Breast epithelium (tissue), 4 donors: ENCODE measurements at regions not wholly inside any gene's neighbourhood (a gene's known extent, or its start where the extent isn't known, plus 50 kb on each side); places are given as distances from the start of the nearest gene placed in this dataset.

Experiments used
- DNase-seq, 2 donors: peaks; one replicate each; pipeline ENCODE4 v3.0.0-alpha.2; 2019; ENCODE audit warnings: low spot score in 2 of 2
- H3K27ac ChIP-seq, 2 donors: fragments of 200-600 bp; sonication (generic) in 1 of 2; one replicate each; pipeline ENCODE4 v1.5.1; 2016 to 2019; ENCODE audit warnings: mild to moderate bottlenecking in 1 of 2
- H3K27me3 ChIP-seq, 2 donors: fragments of 200-600 bp; sonication (generic) in 1 of 2; one replicate each; pipeline versions ENCODE4 v1.5.1 to v1.6.0; 2017 to 2019; ENCODE audit warnings: control low read depth in 1 of 2, mild to moderate bottlenecking in 1 of 2
- H3K36me3 ChIP-seq: fragments of 200-600 bp; one replicate; pipeline ENCODE4 v1.5.1; 2019
- H3K4me1 ChIP-seq, 2 donors: fragments of 200-600 bp; sonication (generic); one replicate each; pipeline ENCODE4 v1.5.1; 2016 to 2019; ENCODE audit warnings: control low read depth in 1 of 2
- H3K4me3 ChIP-seq, 3 donors: fragments of 200-600 bp; sonication (generic); 1 replicate in 2 of 3; 2 replicates in 1 of 3; pipeline ENCODE4 v1.5.1; 2016 to 2019; ENCODE audit warnings: mild to moderate bottlenecking in 3 of 3, moderate library complexity in 2 of 3
- H3K9me3 ChIP-seq, 2 donors: fragments of 200-600 bp; sonication (generic) in 1 of 2; one replicate each; pipeline ENCODE4 v1.5.1; 2016 to 2019; ENCODE audit warnings: control low read depth in 1 of 2
- CTCF ChIP-seq, 3 donors: fragments of 450-650 bp; IDR thresholded peaks; one replicate each; pipeline ENCODE4 v1.5.1; 2016 to 2017; ENCODE audit warnings: antibody characterized with exemption in 3 of 3, mild to moderate bottlenecking in 3 of 3, moderate library complexity in 3 of 3
- POLR2A ChIP-seq: fragments of 450-650 bp; IDR thresholded peaks from one replicate; pipeline ENCODE4 v1.6.1; 2016; ENCODE audit warnings: antibody characterized with exemption, mild to moderate bottlenecking, moderate library complexity
- POLR2AphosphoS5 ChIP-seq, 3 donors: sonication (generic); formaldehyde crosslinking; IDR thresholded peaks; one replicate each; pipeline ENCODE4 v1.6.1; 2017; ENCODE audit warnings: antibody characterized with exemption in 3 of 3
- intact Hi-C: fragments of 100-400 bp; cut with DNase I; formaldehyde crosslinking; loops from one replicate; pipeline ENCODE4 v1.15.1; 2023; ENCODE audit warnings: low total_unique reads

DNA sequence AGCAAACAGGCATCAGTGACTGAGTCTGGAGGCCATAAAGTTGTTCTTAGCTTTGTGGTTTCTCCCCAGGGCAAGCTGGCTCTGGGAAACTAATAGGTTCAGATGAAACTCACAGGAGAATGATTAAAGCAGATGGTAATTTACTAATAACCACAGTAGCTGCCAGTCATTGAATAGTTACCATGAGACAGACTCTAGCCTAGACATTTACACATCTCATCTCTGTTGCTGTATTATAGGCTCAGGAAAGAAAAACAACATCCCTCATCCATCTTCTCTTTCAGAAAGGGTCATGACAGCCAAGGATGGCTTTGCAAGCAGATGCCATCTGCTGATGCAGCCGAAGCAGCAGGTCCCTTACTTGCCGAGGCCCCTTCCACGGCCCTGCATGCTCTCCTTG, 314.0 kb upstream of the ID2 start:
- Histone ChIP-seq H3K36me3 (no peaks in the 10 kb centered on the region), H3K4me1 (no peaks in the 10 kb centered on the region), H3K27ac (no peak overlapping the region), H3K9me3 (no peaks in the 10 kb centered on the region), H3K27me3 (no peaks in the 10 kb centered on the region), H3K4me3 (no peak overlapping the region)
- DNase-seq = no peak
- intact Hi-C loops = no loop called here
- TF ChIP-seq POLR2A (no peak), CTCF (IDR thresholded peaks at IDR 0.05) (no peak), POLR2AphosphoS5 (IDR thresholded peaks at IDR 0.05) (no peak)

DNA sequence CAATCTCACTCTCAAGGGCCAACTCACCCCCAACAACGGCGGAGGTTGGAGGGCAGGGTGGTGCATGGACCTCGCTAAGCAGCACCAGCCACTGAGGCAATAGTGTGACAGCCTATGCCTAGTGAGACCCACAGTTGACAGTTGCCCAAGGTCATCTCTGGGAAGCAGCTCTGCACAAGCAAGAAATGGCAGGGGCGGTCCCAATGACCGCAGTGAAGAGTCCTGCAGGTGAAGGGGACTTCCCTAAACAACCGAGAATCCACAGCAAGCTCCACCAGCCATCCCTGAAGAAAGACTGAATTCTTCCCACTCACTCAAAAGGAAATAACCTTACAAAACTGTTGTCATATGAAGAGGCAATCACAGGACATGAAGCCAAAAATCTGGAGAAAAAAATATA, 313.4 kb upstream of the ID2 start:
- H3K27me3 ChIP-seq = no peaks in the 10 kb centered on the region
- H3K9me3 ChIP-seq = no peaks in the 10 kb centered on the region
- intact Hi-C loops = no loop called here
- H3K27ac ChIP-seq = no peak overlapping the region
- no peaks in the 10 kb centered on the region for H3K4me1 ChIP-seq
- H3K4me3 ChIP-seq = no peak overlapping the region
- no peak for DNase-seq
- TF ChIP-seq POLR2AphosphoS5 (IDR thresholded peaks at IDR 0.05) (no peak), CTCF (IDR thresholded peaks at IDR 0.05) (no peak), POLR2A (no peak)
- no peaks in the 10 kb centered on the region for H3K36me3 ChIP-seq

- TF ChIP-seq CTCF (IDR thresholded peaks at IDR 0.05) (no peak), POLR2AphosphoS5 (IDR thresholded peaks at IDR 0.05) (no peak), POLR2A (no peak)
- intact Hi-C loops = no loop called here
- no peak overlapping the region for H3K4me3 ChIP-seq
- no peaks in the 10 kb centered on the region for H3K36me3 ChIP-seq
- no peak overlapping the region for H3K27ac ChIP-seq
- H3K27me3 ChIP-seq = no peaks in the 10 kb centered on the region
- no peak for DNase-seq
- H3K4me1 ChIP-seq = no peaks in the 10 kb centered on the region
- no peaks in the 10 kb centered on the region for H3K9me3 ChIP-seq
These were observed 312.3 kb upstream of the ID2 start for GRCh38 chr2:8369522-8369921.

DNA sequence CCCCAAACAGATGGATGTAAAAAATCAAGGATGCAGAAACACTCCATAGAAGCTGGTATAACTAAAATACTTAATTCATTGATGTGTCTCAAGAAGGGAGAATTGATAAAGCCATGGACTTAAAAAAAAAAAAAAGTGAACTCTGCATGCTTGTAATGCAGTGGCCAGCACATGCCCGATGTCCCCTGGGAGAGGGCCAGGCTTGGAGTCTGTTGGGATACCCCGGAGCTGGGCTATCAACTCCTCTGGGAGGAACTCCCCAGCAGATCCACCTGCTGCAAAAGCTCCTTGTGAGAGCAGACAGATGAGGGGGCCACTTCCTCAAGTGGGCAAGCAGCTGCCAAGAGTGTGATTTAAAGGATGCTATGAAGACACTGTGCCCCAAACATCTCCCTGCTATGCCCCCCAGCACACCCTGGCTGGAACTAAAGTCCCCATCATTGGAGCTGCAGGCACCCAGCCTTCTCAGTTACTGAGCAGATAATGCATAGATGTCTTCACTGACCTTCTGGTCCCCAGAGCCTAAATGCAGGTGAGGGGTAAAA, 311.5 kb upstream of the ID2 start:
- Histone ChIP-seq H3K36me3 (no peaks in the 10 kb centered on the region), H3K9me3 (no peaks in the 10 kb centered on the region), H3K4me3 (no peak overlapping the region), H3K27ac (no peak overlapping the region), H3K27me3 (no peaks in the 10 kb centered on the region), H3K4me1 (no peaks in the 10 kb centered on the region)
- TF ChIP-seq POLR2AphosphoS5 (IDR thresholded peaks at IDR 0.05) = no peak
- no peak for TF ChIP-seq CTCF (IDR thresholded peaks at IDR 0.05)
- TF ChIP-seq POLR2A = no peak
- no peak for DNase-seq
- intact Hi-C loops = no loop called here

- intact Hi-C loops = no loop called here
- no peaks in the 10 kb centered on the region for H3K36me3 ChIP-seq
- no peak for DNase-seq
- H3K27me3 ChIP-seq = no peaks in the 10 kb centered on the region
- H3K27ac ChIP-seq = no peak overlapping the region
- H3K4me3 ChIP-seq = no peak overlapping the region
- H3K9me3 ChIP-seq = no peaks in the 10 kb centered on the region
- H3K4me1 ChIP-seq = no peaks in the 10 kb centered on the region
- TF ChIP-seq CTCF (IDR thresholded peaks at IDR 0.05) = no peak
- no peak for TF ChIP-seq POLR2AphosphoS5 (IDR thresholded peaks at IDR 0.05)
- TF ChIP-seq POLR2A = no peak
These were observed 310.2 kb upstream of the ID2 start for GRCh38 chr2:8371653-8372052.
